GM19035 (cell line): ENCODE measurements at regions not wholly inside any gene's neighbourhood (a gene's known extent, or its start where the extent isn't known, plus 50 kb on each side); places are given as distances from the start of the nearest gene placed in this dataset.

Source experiments
- ATAC-seq: cut with Tn5 transposase; IDR thresholded peaks from one replicate; pipeline ENCODE4 v1.9.1; 2021; ENCODE audit not compliant: unreplicated experiment

DNA sequence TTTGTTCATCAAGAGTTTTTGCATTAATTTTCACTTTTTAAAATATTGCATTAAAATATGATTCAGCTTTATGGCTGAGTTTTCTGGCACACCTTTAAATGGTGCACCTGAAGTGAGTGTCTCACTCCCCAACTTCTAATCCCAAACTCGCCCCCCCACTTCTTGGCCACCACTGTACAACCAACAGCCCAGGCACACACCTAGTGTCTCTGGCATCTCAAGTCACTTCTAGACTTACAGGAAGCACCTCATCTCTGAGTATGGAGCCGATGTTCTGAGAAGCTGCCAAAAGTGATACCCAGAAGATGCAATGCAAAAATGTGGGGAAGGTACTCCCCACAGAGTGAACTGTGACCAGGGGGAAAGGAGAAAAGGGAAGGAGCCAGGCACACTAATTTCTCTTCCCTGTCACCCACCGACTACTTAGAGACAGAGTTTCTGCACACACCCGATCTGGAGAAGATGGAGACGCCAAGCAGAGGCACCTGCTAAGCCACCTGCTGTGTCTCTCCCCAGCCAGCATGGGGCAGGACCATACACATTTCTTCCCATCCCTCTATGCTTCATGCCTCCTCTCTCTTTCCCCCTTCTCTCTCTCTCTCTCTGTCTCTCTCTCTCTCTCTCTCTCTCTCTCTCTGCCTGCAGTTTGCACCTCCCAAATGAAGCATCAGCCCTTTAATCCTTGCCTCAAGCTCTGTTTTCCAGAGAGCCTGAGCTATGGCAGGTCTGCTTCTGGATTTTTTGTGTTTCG is 155.3 kb upstream of the ZNF507 start:
- ATAC-seq: no peak

DNA sequence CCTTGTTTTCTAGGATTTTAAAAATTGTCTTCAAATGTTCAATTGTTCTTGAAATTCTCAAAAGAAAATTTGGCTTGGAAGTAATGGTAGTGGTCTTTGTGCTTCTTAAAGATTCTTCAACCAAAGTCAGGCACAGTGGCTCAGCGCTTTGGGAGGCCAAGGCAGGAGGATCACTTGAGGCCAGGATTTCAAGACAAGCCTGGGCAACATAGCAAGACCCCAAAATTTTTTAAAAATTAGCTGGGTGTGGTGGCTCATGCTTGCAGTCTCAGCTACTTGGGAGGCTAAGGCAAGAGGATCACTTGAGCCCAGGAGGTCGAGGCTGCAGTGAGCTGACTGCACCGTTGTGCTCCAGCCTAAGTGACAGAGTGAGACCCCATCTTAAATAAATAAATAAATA is 153.5 kb upstream of the ZNF507 start:
- no peak for ATAC-seq

DNA sequence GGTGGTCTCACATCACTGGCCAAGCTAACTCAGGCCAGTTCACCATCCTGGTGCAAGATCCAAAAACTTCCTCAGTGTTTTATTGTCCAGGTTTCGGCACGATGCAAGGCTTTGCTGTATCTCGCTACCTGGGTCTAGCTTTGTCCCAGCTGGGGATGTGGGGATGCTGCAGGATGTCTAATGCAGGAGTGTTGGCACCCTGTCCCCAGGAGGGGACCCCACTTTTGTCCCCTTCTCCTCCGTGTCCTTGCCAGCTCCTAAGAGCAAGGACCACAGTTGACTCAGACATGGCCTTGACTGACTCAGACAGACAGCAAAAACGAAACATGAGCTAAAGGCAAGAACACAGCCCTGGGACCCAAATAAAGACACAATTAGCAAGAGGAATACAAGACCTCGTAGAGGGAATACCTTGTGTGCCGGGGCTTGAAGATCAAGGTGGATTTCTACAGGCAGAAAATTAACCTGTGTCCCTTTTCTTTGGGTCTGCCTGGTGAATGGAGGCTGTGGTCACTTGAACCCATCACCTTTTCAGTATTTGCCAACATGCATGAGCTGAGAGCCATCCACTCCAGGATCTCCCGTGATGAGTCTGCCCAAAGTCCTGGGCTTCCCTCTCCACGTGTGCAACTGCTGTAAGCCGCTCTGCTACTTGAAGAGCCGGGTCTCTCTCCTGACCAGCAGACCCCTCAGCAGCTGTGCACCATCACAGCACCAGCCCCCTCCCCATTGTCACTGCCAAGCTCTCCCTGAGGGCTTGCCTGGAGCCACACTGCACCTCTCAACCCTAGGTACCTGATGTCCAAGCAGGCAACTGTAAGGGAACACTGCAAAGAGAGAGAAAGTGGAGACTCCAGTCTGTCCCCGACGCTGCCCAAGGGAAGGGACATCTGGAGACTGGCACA is 149.5 kb upstream of the ZNF507 start:
- no peak for ATAC-seq

DNA sequence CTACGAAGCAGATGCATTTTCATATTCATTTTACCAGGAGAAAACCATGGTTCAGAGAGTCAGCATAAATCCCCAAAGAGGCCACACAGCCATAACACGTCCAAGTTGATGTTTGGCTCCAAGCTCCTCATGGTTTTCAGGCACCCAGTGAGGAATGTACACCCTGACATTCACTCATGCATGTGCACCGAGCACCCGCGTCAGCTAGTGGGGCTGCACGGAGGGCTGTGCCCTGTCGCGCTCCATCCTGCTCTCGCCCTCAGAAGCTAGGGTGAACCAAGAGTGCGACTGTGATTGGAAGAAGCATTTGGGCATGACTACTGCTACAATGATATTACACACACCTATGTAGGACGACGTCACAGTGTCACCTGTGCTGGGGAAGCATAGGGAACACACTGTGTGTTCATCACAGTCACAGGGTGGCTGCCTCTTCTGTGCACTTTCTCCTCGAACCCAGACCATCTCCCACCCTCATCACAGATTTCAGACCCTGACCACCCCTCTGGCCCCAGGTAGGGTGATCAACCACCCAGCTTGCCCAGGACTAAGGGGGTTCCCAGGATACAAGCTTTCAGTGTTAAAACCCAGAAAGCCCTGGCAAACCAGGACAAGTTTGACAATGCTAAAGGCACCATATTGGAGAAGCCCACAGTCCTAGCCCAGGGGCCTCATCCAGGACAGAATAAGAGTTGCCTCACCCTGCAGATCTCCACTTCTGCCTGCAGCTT is 148.6 kb upstream of the ZNF507 start:
- no peak for ATAC-seq

DNA sequence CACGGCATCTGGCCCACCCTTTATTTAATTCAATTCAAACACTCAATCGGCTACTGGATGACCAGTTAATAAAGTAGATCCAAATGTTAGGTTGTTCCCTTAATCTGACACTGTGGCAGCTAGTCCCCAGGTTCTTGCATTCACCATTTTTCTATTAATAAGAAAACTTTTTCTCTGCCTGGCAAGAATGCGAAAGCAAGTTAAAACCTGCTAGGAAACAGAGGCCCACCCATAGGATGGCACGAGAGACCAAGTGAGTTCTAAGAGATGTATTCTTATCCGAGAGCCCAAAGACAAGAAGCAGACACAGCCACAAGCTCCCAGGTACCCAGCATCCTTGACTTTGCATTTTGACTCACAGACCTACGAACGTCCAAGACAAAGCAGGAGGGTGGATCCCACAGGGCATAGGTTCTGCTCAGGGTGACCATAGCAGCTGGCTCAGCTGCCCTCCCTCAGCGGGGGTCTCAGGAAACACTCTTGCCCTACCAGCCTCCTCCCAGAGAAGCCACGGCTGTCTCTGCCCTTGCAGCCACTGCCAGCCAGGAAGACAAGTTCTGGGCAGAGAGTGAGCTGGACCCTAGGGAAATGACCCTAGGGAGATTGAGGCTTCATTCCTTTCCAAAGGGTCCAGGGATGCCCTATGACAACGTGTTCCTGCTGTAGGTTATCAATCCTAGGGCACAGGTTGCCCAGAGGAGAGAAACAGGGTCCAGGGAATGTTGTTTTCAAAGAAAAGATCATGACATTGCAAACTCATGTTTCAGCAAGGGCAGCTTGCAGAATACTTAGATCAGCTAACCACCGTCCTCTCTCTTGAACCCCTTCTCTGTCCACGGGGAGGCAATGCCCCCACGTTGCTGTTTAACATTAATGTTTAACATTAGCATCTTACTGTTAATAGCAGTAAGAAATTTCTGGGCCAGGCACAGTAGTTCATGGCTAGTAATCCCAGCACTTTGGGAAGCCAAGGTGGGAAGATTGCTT is 147.2 kb upstream of the ZNF507 start:
- ATAC-seq: no peak

DNA sequence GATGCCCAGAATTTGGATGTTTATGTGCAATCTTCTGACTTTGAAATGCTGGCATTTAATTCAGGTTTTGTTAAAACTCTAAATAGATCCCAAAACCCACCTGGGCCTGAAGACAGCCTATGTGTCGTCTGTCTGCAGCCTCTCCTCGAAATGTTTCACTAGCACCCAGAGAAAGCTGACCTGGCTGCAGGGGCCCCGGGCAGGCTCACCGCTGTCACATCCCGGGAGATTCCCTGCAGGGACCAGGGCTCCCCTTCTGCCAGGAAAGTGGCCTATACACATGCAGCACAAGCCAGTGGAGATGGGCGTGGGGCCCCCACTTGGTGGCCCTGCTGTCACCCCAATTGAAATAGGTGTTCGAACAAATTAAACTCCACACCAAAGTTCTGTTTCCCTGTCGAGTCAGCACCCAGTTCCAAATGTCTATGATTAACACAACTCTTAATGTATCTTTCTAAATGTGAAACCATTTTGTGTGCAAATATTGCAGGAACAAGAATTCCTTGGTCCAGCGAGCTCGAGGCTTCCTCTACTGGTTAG is 145.8 kb upstream of the ZNF507 start:
- ATAC-seq: no peak

DNA sequence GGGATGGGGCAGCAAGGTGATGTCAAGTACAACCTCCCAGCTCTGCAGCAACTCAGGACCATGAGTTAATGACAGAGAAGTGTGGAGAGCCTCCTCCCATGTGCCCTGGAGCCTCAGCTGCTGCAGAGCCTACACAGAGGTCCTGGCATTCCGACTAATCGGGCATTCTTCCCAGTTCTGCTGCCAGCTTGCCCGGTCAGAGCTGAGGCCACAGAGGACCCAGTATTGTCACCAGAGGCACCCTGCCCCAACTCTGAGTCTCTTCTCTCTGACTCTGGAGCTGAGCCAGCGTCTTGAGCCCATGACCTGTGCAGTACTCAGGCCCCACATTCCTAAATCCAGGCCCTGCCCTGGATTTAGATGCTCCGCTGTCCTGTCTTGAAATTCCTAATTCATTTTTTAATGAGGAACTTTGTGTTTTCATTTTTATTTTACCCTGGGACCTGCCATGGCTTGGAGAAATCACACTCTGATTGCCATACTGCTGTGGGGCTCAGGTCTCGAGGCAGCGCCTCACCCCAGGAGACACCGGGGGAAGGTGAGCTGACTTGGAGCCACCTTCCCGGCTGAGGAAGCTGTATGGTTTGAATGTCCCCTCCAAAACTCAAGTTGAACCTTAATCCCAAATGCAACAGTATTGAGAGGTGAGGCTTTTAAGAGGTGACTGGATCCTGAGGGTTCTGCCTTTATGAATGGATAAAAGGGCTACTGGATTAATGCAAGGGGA is 144.9 kb upstream of the ZNF507 start:
- ATAC-seq: no peak

DNA sequence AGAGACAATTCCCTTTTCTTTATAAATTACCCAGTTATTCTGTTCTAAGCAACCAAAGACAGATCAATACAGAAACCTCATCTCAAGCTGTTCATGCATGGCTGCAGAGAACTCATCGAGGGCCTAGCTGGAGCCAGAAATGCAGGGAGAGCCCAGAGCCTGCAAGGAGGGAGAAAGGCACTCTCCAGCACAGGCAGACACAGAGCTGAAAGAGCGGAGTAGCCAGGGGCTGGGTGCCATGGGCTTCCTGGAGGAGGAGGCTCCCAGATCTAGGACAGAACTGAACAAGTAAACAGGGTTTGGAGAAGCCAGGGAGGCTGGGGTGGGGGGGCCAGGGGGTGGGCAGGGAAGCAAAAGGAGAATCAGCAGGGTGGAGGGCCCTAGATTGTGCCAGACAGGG is 144.2 kb upstream of the ZNF507 start:
- ATAC-seq: no peak

DNA sequence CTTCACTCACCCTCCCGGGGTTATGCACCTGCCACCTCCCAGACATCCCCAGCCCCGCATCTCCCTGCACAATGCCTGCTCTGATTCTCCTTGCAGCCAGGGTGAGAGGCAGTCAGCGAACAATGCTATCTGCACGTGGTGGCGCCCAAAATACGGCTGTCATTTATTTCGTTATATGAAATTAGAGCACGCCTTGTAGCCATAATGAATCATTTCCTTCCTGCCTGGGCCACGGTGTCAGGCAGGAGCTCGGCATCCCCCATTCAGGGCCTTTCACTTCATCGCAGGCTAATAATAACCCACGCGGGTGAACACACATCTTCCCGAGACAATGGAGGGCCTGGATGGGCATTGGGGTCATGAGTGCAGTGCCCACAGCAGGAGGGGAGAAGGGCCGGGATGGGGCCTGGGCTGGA is 143.8 kb upstream of the ZNF507 start:
- no peak for ATAC-seq

DNA sequence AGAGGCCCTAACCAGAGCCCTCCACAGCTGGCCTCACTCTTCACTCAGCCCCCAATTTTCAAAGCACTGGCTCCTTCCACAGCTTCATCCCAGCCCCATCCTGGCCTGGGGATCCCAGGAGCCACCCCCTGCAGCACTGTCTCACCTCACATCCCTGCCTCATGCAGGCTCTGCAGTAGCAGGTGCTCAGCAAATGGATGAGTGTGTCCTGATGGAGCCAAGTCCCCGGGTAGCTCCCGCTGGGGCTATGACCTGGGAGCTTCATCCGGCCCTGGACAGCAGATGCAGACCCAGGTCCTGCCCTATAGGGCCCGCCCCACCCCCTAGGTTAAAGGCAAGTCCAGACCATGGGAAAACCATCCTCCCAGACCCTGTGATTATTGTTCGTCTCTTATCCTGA is 143.2 kb upstream of the ZNF507 start:
- no peak for ATAC-seq

DNA sequence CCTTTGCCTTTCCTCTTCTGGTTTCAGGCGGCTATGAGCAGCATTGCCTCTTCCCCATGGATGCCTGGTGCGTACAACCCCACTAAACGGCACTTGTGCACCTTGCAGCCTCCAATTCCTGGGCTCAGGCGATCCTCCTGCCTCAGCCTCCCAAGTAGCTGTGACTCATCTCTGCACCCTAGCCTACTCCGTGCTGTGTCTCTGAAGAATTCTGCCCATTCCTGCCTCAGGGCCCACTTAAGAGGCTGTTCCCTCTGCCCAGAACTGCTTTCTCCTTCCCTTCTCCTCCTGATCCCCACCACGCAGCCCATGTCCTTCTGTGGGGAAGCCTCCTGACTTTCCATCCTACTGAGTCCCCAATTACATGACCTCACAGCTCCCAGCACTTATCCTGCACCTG is 142.2 kb upstream of the ZNF507 start:
- no peak for ATAC-seq

DNA sequence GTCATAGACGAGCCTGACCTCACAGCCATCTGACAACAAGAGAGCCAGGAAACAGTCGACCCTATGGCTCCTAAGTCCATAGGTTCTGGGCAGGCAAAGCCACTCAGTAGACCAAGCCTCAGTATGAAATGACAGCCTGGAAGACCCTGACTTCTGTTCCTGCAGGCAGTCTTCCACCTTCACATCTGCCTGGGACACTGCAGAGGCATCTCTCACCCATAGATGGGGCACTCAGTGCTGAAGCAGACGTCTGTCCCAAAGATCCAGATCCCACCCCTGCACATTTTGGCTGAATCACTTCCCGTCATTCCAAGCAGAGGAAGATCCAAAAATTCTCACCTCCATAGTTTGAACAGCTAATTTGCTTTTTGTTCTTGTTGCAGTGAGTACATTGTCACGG is 139.3 kb upstream of the ZNF507 start:
- ATAC-seq: no peak

DNA sequence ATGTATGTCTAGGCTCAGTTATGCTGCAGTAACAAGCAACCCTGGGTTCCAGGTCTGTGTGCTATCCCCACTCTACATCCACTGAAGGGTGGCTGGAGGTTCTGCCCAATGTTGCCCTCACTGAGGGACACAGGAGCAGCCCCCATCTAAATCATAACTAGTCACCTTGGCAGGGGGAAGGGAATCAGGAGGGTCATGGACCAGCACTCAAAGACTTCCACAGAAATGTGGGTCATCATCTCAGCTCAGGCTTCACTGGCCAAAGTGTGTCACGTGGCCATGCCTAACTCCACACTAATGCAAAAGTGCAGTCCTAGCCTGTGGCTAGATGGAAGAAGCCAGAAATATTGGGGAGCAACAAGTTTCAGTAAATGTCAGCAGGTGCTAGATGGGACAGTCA is 137.3 kb upstream of the ZNF507 start:
- no peak for ATAC-seq

DNA sequence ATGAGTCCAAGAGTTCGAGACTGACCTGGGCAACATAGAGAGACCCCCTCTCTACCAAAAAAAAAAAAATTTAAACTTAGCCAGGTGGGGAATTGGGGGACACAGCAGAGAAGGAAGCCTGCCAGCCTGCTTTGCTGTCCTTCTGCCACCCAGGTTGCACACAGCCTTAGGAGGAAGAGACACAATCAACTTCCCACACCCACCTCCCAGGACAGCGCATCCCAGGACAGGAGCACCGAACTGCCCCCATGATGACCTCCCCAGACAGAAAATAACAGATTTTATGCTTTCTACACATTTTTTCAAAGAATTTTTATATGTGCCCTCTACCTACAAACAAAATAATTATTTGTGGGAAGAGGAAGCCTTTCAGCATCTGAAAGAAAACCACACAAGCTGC is 126.0 kb upstream of the ZNF507 start:
- no peak for ATAC-seq

DNA sequence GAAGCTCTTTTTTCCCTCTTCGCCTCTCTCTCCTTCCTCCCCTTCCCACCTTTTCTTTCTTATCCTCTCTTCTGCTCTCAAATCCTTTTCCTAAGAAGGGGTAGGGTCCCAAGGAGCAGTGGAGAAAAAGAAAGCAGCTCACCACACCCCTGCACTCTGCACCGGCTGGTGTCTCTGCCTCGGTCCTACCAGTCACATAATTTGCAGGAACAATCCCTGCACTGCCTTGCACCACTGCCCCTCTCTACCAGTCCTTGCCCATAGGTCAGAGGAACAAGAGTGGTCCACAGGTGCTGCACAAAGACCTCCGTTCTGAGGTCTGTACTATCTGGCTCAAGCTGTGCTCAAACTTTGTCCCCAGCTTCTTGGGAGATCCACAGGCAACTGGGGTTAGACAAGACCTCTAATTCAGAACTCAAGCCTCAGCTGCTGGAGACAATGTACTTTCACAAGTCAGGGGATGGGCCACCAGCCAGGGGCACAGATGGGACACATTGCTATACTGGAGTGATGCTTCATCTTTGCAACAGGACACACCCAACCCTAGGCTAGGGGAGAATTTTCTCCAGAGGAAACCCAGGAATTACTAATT is 125.4 kb upstream of the ZNF507 start:
- ATAC-seq: no peak

DNA sequence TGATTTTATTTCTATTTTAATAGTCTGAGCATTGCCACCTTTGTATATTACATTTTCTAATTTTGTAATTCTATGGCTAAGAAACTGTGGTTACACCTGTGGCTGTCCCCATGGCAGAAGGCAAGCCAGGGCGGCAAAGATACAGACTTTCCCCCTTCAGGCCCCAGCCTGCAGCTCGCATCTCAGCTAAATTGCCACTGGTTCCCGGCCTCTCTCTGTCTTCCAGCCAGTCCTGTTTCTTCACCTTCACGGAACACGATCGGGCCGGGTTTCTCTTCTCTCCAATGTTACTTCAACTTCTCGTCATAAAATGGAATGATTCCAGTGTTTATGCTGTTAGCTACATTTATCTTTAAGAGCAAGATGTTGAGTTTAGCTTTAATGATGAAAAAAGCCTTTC is 124.5 kb upstream of the ZNF507 start:
- no peak for ATAC-seq

DNA sequence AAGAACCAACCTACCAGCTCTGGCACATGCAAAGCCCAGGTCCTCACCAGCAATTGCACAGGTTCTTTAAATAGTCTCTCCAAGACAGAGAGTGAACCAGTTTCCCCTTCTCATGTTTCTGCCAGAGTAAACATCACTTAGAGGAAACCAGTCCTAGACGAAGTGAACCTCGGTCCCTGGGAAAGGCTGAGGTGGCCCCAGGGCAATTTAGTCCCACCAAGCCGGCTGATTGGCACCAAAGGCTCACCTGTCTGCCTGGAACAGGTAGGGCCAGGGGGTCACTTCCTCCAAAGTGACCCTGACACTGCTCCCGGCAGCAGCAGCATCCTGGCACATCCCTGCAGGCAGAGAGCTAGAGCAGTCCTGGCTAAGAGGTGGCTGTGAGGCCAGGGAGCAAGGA is 122.9 kb upstream of the ZNF507 start:
- ATAC-seq: no peak

DNA sequence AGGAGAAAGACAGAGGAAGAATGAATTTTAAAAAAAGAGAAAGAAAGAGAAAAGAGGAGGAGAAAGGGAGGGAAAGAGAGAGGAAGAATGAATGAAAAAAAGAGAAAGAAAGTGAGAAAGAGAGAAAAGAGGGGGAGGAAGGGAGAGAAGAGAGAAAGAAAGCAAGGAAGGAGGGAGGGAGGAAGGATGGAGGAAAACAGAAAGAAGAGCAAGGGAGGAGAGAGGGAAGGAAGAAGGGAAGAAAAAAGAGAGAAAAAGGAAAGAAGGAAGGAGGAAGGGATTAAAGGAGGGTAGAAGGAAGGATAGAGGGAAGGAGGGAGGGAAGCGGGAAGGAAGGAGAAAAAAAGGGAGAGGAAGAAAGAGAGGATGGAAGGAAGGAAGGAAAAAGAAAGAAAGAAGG is 122.3 kb upstream of the ZNF507 start:
- no peak for ATAC-seq
